Breast epithelium (tissue), 4 donors: ENCODE measurements at regions not wholly inside any gene's neighbourhood (a gene's known extent, or its start where the extent isn't known, plus 50 kb on each side); places are given as distances from the start of the nearest gene placed in this dataset.

Experiments
- DNase-seq, 2 donors: peaks; one replicate each; pipeline ENCODE4 v3.0.0-alpha.2; 2019; ENCODE audit warnings: low spot score in 2 of 2
- H3K27ac ChIP-seq, 2 donors: fragments of 200-600 bp; sonication (generic) in 1 of 2; one replicate each; pipeline ENCODE4 v1.5.1; 2016 to 2019; ENCODE audit warnings: mild to moderate bottlenecking in 1 of 2
- H3K27me3 ChIP-seq, 2 donors: fragments of 200-600 bp; sonication (generic) in 1 of 2; one replicate each; pipeline versions ENCODE4 v1.5.1 to v1.6.0; 2017 to 2019; ENCODE audit warnings: control low read depth in 1 of 2, mild to moderate bottlenecking in 1 of 2
- H3K36me3 ChIP-seq: fragments of 200-600 bp; one replicate; pipeline ENCODE4 v1.5.1; 2019
- H3K4me1 ChIP-seq, 2 donors: fragments of 200-600 bp; sonication (generic); one replicate each; pipeline ENCODE4 v1.5.1; 2016 to 2019; ENCODE audit warnings: control low read depth in 1 of 2
- H3K4me3 ChIP-seq, 3 donors: fragments of 200-600 bp; sonication (generic); 1 replicate in 2 of 3; 2 replicates in 1 of 3; pipeline ENCODE4 v1.5.1; 2016 to 2019; ENCODE audit warnings: mild to moderate bottlenecking in 3 of 3, moderate library complexity in 2 of 3
- H3K9me3 ChIP-seq, 2 donors: fragments of 200-600 bp; sonication (generic) in 1 of 2; one replicate each; pipeline ENCODE4 v1.5.1; 2016 to 2019; ENCODE audit warnings: control low read depth in 1 of 2
- POLR2A ChIP-seq: fragments of 450-650 bp; IDR thresholded peaks from one replicate; pipeline ENCODE4 v1.6.1; 2016; ENCODE audit warnings: antibody characterized with exemption, mild to moderate bottlenecking, moderate library complexity
- POLR2AphosphoS5 ChIP-seq, 3 donors: sonication (generic); formaldehyde crosslinking; IDR thresholded peaks; one replicate each; pipeline ENCODE4 v1.6.1; 2017; ENCODE audit warnings: antibody characterized with exemption in 3 of 3
- intact Hi-C: fragments of 100-400 bp; cut with DNase I; formaldehyde crosslinking; loops from one replicate; pipeline ENCODE4 v1.15.1; 2023; ENCODE audit warnings: low total_unique reads
- TF ChIP-seq, protein P1 (sequence below), 3 donors: fragments of 450-650 bp; IDR thresholded peaks; one replicate each; pipeline ENCODE4 v1.5.1; 2016 to 2017; ENCODE audit warnings: antibody characterized with exemption in 3 of 3, mild to moderate bottlenecking in 3 of 3, moderate library complexity in 3 of 3

DNA sequence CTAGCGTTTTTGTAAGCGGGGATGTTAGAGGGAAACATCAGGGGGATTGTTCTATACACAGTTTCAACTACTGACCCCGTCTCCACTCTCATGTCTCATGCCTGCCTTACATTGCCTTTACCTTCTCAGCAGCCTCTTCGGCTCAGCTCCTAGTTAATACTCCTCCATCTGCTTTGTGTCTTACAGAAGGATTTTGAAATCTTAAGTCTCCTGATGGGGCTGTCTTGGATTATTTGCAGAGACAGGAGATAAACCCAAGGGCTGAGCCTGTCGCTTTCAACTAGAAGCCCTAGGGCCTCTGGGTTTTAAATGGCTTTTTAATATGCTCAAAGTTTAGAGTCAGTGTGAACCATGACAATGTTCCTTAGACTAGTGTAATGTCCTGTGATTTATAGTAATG, 161.5 kb downstream of the CARTPT start:
- Histone ChIP-seq H3K36me3 (no peaks in the 10 kb centered on the region), H3K4me1 (no peaks in the 10 kb centered on the region), H3K9me3 (no peaks in the 10 kb centered on the region), H3K4me3 (no peak overlapping the region), H3K27ac (no peak overlapping the region), H3K27me3 (no peaks in the 10 kb centered on the region)
- intact Hi-C loops = no loop called here
- no peak for DNase-seq
- TF ChIP-seq POLR2A = no peak
- TF ChIP-seq POLR2AphosphoS5 (IDR thresholded peaks at IDR 0.05) = no peak
- TF ChIP-seq, protein P1, sequence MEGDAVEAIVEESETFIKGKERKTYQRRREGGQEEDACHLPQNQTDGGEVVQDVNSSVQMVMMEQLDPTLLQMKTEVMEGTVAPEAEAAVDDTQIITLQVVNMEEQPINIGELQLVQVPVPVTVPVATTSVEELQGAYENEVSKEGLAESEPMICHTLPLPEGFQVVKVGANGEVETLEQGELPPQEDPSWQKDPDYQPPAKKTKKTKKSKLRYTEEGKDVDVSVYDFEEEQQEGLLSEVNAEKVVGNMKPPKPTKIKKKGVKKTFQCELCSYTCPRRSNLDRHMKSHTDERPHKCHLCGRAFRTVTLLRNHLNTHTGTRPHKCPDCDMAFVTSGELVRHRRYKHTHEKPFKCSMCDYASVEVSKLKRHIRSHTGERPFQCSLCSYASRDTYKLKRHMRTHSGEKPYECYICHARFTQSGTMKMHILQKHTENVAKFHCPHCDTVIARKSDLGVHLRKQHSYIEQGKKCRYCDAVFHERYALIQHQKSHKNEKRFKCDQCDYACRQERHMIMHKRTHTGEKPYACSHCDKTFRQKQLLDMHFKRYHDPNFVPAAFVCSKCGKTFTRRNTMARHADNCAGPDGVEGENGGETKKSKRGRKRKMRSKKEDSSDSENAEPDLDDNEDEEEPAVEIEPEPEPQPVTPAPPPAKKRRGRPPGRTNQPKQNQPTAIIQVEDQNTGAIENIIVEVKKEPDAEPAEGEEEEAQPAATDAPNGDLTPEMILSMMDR (IDR thresholded peaks at IDR 0.05) = no peak

DNA sequence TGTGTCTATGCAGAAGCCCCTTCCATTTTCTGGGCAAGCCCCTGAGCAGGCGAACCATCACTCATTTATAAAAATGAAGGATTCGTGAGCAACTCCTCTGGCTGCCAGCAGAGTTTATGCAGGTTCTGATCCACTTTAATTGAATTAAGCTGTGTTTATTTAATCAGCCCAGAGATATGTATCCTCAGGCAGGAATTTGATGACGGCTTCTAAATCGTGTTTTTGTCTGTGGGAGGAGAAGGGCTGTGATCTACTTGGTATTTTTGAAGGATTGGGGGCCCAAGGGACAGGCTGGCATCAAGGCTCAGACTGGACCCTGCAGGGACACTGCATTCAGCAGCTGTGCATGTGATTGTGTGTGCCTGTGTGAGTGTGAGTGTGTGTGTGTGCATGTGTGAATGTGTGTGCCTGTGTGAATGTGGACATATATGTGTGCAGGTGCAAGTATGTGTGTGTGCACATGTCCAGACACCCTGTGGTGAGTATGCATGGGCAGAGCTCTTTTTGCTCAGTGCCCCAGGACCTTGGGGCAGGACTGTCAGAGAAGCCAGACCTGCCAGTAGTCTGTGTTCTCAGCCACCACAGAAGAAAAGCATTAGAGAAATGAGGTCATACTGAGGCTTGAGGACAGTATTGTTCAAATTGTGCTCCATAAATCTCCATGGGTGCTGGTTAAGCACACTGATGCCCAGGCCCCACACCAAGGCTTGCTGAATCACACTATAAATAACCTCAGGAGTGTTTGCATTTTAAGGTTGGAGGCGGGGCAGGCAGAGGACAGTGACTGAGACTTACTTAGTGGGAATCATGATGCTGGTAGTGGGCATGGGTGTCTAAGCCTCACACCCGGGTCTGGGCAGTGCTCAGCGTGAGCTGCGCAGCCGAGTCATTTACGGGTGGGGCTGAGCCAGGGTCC, 164.0 kb downstream of the CARTPT start:
- Histone ChIP-seq H3K4me1 (no peaks in the 10 kb centered on the region), H3K27me3 (no peaks in the 10 kb centered on the region), H3K27ac (no peak overlapping the region), H3K4me3 (no peak overlapping the region), H3K9me3 (no peaks in the 10 kb centered on the region), H3K36me3 (no peaks in the 10 kb centered on the region)
- TF ChIP-seq, protein P1 (IDR thresholded peaks at IDR 0.05) = no peak
- TF ChIP-seq POLR2AphosphoS5 (IDR thresholded peaks at IDR 0.05) (no peak), POLR2A (no peak)
- intact Hi-C loops = no loop called here
- DNase-seq = no peak

DNA sequence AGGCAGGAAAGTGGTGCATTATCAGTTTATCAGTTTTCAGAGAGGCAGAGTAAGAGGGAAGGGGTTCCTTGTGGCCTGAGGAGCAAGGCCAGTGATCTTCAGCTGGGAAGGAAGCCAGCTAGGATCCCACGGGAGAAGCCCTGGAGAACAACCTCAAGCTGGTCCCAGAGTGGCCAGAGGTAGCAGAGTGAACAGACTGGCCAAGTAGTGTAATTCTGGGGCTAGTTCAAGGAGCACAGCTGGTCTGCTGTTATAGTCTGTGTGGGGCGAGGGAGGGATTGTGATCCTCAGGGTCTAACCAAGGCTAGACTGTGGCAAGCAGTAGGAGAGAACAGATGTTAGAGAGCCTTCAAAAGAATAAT, 164.6 kb downstream of the CARTPT start:
- H3K36me3 ChIP-seq = no peaks in the 10 kb centered on the region
- DNase-seq = no peak
- no peaks in the 10 kb centered on the region for H3K27me3 ChIP-seq
- H3K27ac ChIP-seq = no peak overlapping the region
- TF ChIP-seq POLR2A (no peak), POLR2AphosphoS5 (IDR thresholded peaks at IDR 0.05) (no peak)
- TF ChIP-seq, protein P1 (IDR thresholded peaks at IDR 0.05) = no peak
- H3K9me3 ChIP-seq = no peaks in the 10 kb centered on the region
- no peak overlapping the region for H3K4me3 ChIP-seq
- intact Hi-C loops = no loop called here
- no peaks in the 10 kb centered on the region for H3K4me1 ChIP-seq

DNA sequence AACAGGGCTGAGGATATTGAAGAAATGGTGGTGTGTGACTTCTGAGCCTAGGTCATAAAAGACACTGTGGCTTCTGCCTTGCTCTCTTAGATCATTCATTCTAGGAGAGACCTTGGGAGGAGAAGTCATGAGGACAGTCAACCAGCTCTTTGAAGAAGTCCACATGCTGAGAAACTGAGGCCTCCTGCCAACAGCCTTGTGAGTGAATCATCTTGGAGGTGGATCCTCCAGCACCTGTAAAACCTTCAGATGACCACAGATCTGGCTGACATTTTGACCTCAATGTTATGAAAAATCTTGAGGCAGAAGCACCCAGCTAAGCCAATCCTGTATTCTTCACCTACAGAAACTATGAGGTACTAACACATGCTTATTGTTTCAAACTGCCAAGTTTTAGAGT, 165.9 kb downstream of the CARTPT start:
- Histone ChIP-seq H3K4me3 (no peak overlapping the region), H3K27ac (no peak overlapping the region), H3K9me3 (no peaks in the 10 kb centered on the region), H3K36me3 (no peaks in the 10 kb centered on the region), H3K4me1 (no peaks in the 10 kb centered on the region), H3K27me3 (no peaks in the 10 kb centered on the region)
- intact Hi-C loops = no loop called here
- TF ChIP-seq POLR2AphosphoS5 (IDR thresholded peaks at IDR 0.05) (no peak), POLR2A (no peak)
- TF ChIP-seq, protein P1 (IDR thresholded peaks at IDR 0.05) = no peak
- DNase-seq = no peak

DNA sequence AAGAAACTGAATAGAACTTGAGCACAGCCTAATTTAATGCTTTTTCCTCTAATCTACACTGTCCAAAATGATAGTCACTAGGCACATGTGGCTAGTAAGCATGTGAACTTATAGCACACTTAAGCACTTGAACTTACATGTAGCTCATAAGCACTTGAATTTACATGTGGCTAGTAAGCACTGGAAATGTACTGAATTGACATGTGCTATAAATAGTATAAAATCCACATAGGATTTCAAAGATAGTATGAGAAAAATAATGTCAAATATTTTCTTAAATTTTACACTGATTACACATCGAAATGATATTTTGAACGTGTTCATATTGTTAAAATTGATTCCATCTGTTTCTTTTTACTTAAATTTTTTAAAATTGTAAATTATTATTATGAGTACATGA, 167.3 kb downstream of the CARTPT start:
- no peak for DNase-seq
- Histone ChIP-seq H3K4me1 (no peaks in the 10 kb centered on the region), H3K27ac (no peak overlapping the region), H3K27me3 (no peaks in the 10 kb centered on the region), H3K36me3 (no peaks in the 10 kb centered on the region), H3K9me3 (no peaks in the 10 kb centered on the region), H3K4me3 (no peak overlapping the region)
- TF ChIP-seq POLR2A = no peak
- no peak for TF ChIP-seq POLR2AphosphoS5 (IDR thresholded peaks at IDR 0.05)
- TF ChIP-seq, protein P1 (IDR thresholded peaks at IDR 0.05) = no peak
- intact Hi-C loops = no loop called here
